Chondrocyte (in vitro differentiated cells): ENCODE measurements at regions not wholly inside any gene's neighbourhood (a gene's known extent, or its start where the extent isn't known, plus 50 kb on each side); places are given as distances from the start of the nearest gene placed in this dataset.
"Not testable (repeated sequence)": the region's sequence is repeated elsewhere in the genome, so short reads cannot be mapped to it uniquely, and the experiment has no call there.

Experiments used
- DNase-seq: peaks from one replicate; pipeline ENCODE4 v3.0.0; 2021; ENCODE audit warnings: mixed read lengths, low spot score
- H3K27ac Mint-ChIP-seq: one replicate; pipeline ENCODE4 v1.8.0; 2021; ENCODE audit warnings: mild to moderate bottlenecking, moderate library complexity, mixed read lengths; ENCODE audit not compliant: unreplicated experiment
- H3K27me3 Mint-ChIP-seq: 2 replicates; pipeline ENCODE4 v1.8.0; 2021; ENCODE audit warnings: low read depth, mixed read lengths
- H3K36me3 Mint-ChIP-seq: 2 replicates; pipeline ENCODE4 v1.8.0; 2021; ENCODE audit warnings: low read depth, mixed read lengths
- H3K4me1 Mint-ChIP-seq: 2 replicates; pipeline ENCODE4 v1.8.0; 2021; ENCODE audit warnings: low read depth, mild to moderate bottlenecking, mixed read lengths
- H3K4me3 Mint-ChIP-seq: one replicate; pipeline ENCODE4 v1.8.0; 2021; ENCODE audit warnings: mild to moderate bottlenecking, moderate library complexity, mixed read lengths; ENCODE audit not compliant: unreplicated experiment
- H3K9me3 Mint-ChIP-seq: 2 replicates; pipeline ENCODE4 v1.8.0; 2021; ENCODE audit warnings: low read depth, mixed read lengths
- TF ChIP-seq, protein P1 (sequence below): fragments of 200-600 bp; sonication (generic); IDR thresholded peaks from 2 replicates; pipeline ENCODE4 v1.5.0; 2021; ENCODE audit warnings: antibody characterized with exemption, mild to moderate bottlenecking, moderate library complexity

DNA sequence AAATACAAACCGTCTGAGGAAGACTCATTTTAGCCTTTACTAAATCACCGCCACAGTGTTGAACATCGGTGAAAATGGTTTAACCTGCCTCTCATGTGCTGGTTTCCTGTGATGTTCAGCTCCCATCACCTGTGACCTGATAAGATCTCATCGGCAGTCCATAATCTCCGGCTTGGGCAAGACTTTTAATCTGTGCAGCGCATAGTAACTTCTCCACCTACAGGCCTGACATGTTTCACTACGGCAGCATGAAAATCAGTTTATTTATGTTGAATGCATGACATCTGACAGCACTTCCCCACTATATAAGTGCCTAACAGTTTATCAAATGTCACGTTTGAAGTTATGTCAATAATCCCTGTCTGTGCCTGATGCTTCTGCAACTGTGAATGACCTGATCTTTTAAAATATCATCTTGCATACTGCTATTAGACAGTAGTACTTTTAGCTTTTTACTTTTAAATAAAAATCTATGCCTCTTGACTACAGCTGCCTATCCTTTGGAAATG, 1919.8 kb upstream of the AGA start:
- no peak for DNase-seq
- Mint-ChIP-seq H3K4me3 (no peak overlapping the region), H3K9me3 (no peaks in the 10 kb centered on the region), H3K4me1 (no peaks in the 10 kb centered on the region), H3K27me3 (no peaks in the 10 kb centered on the region), H3K36me3 (no peaks in the 10 kb centered on the region), H3K27ac (no peak overlapping the region)
- TF ChIP-seq, protein P1, sequence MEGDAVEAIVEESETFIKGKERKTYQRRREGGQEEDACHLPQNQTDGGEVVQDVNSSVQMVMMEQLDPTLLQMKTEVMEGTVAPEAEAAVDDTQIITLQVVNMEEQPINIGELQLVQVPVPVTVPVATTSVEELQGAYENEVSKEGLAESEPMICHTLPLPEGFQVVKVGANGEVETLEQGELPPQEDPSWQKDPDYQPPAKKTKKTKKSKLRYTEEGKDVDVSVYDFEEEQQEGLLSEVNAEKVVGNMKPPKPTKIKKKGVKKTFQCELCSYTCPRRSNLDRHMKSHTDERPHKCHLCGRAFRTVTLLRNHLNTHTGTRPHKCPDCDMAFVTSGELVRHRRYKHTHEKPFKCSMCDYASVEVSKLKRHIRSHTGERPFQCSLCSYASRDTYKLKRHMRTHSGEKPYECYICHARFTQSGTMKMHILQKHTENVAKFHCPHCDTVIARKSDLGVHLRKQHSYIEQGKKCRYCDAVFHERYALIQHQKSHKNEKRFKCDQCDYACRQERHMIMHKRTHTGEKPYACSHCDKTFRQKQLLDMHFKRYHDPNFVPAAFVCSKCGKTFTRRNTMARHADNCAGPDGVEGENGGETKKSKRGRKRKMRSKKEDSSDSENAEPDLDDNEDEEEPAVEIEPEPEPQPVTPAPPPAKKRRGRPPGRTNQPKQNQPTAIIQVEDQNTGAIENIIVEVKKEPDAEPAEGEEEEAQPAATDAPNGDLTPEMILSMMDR: no peak

DNA sequence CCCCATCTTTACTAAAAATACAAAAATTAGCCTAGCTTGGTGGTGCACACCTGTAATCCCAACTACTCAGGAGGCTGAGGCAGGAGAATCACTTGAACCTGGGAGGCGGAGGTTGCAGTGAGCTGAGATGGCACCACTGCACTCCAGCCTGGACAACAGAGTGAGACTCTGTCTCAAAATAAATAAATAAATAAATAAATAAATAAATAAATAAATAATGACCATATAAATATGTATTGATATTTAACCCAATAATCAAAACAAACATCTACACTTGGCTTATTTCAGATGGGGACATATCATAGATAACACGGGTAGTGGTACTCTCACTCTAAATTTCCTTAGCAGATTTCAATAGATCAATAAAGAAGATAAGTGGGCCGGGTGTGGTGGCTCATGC, 1923.7 kb upstream of the AGA start:
- not testable (repeated sequence) for H3K27ac Mint-ChIP-seq, H3K9me3 Mint-ChIP-seq, H3K4me1 Mint-ChIP-seq, H3K27me3 Mint-ChIP-seq, DNase-seq, H3K4me3 Mint-ChIP-seq, H3K36me3 Mint-ChIP-seq

- H3K27me3 Mint-ChIP-seq: no peaks in the 10 kb centered on the region
- no peak for DNase-seq
- TF ChIP-seq, protein P1: no peak
- no peaks in the 10 kb centered on the region for H3K4me1 Mint-ChIP-seq
- H3K36me3 Mint-ChIP-seq: no peaks in the 10 kb centered on the region
- no peak overlapping the region for H3K4me3 Mint-ChIP-seq
- H3K27ac Mint-ChIP-seq: no peak overlapping the region
- peaks cover 3% of the 10 kb centered on the region for H3K9me3 Mint-ChIP-seq
These were observed 1930.0 kb upstream of the AGA start for GRCh38 chr4:179372242-179372641.

DNA sequence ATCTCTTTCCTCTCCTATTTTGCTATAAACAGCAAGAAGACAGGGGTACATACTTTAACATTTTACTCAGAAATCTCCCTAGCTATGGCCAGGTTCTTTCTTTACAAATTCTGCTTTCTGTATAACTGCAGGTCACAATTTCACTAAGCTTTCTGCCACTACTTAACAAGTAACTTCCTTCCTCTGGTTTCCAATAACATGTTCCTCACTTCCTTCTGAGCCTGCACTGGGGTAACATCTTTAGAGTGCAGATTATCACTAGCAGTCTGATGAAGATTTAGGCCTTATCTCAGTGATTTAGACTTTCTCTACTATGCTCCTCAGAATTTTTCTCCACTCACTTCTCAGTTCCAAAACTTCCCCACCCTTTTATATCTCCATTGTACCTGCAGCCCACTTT, 1930.5 kb upstream of the AGA start:
- Mint-ChIP-seq H3K9me3 (peaks cover 3% of the 10 kb centered on the region), H3K27ac (no peak overlapping the region), H3K4me3 (no peak overlapping the region), H3K27me3 (no peaks in the 10 kb centered on the region), H3K36me3 (no peaks in the 10 kb centered on the region), H3K4me1 (no peaks in the 10 kb centered on the region)
- DNase-seq: no peak
- TF ChIP-seq, protein P1: no peak

DNA sequence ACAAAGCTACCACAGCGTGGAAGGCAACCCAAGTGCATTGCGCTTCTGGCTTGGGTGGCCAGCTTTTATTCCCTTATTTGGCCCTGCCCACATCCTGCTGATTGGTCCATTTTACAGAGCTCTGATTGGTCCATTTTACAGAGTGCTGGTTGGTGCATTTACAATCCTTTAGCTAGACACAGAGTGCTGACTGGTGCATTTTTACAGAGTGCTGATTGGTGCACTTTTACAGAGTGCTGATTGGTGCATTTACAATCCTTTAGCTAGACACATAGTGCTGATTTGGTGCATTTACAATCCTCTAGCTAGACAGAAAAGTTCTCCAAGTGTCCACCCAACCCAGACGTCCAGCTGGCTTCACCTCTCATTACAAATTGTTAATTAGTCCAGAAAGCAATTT, 1936.6 kb upstream of the AGA start:
- not testable (repeated sequence) for H3K36me3 Mint-ChIP-seq, H3K27ac Mint-ChIP-seq, H3K27me3 Mint-ChIP-seq, H3K4me3 Mint-ChIP-seq, H3K4me1 Mint-ChIP-seq, DNase-seq, H3K9me3 Mint-ChIP-seq

DNA sequence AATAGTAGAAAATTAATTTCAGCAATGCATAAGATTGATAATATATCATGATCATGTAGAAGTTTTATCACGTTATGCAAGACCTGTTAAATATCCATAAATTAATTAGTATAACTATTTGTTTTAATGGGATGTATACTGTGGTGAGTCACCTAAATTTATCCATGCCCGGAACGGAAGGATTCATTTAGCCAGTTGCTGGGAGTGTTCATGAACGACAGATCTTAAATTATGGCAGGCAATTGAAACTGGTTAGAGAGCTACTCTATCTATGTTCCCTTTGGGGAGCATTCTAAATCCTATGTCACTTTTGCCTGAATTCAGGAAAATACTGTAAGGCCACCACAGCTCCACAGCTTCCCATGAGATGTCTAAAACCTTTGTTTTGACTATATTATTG, 1950.5 kb upstream of the AGA start:
- TF ChIP-seq, protein P1: no peak
- H3K27me3 Mint-ChIP-seq: no peaks in the 10 kb centered on the region

More for the DNA sequence above, 1950.5 kb upstream of the AGA start:
- Mint-ChIP-seq H3K36me3 (no peaks in the 10 kb centered on the region), H3K27ac (no peak overlapping the region), H3K4me1 (no peaks in the 10 kb centered on the region), H3K9me3 (peaks cover 7% of the 10 kb centered on the region), H3K4me3 (no peak overlapping the region)
- no peak for DNase-seq
